Mucosa of descending colon (tissue), 3 donors: ENCODE measurements at regions not wholly inside any gene's neighbourhood (a gene's known extent, or its start where the extent isn't known, plus 50 kb on each side); places are given as distances from the start of the nearest gene placed in this dataset.
A peak's percentile ranks its signal among the peaks of the same experiment; 100 is the strongest.

Source experiments
- ATAC-seq: fragments of 200-7000 bp; cut with Tn5 transposase; one replicate; pipeline ENCODE4 v1.9.1; 2020; ENCODE audit warnings: mild to moderate bottlenecking, moderate library complexity
- DNase-seq, 3 donors: peaks; one replicate each; pipeline ENCODE4 v3.0.0-alpha.2; 2020
- H3K36me3 ChIP-seq: fragments of 200-600 bp; one replicate; pipeline ENCODE4 v1.8.0; 2021; ENCODE audit warnings: low read depth, mild to moderate bottlenecking
- H3K4me1 ChIP-seq: fragments of 200-600 bp; one replicate; pipeline ENCODE4 v1.8.0; 2021; ENCODE audit warnings: low read depth, mild to moderate bottlenecking
- H3K4me3 ChIP-seq: fragments of 200-600 bp; one replicate; pipeline ENCODE4 v1.8.0; 2021; ENCODE audit warnings: mild to moderate bottlenecking
- H3K9me3 ChIP-seq: fragments of 200-600 bp; one replicate; pipeline ENCODE4 v1.8.0; 2021; ENCODE audit warnings: mild to moderate bottlenecking
- intact Hi-C, 2 donors: fragments of 100-400 bp; cut with DNase I in 1 of 2; cut with micrococcal nuclease in 1 of 2; formaldehyde crosslinking; loops; one replicate each; pipeline versions ENCODE4 v1.11.0 to v1.11.1; 2022; cut with DNase I, micrococcal nuclease
- TF ChIP-seq, protein P1 (sequence below): fragments of 200-600 bp; IDR thresholded peaks from one replicate; pipeline ENCODE4 v1.8.0; 2022; ENCODE audit warnings: antibody characterized with exemption, mild to moderate bottlenecking
- donor health status: DM: no; HTN: no; CAD: no; lungs with moderate emphysema.
- donor health status: DM: no; HTN: no; CAD: no.
- donor health status: DM: no; HTN: yes; CAD: no.

GRCh38 chr3:70818145-70818544 is 505.7 kb upstream of the MDFIC2 start:
- Histone ChIP-seq H3K9me3 (no peaks in the 10 kb centered on the region), H3K36me3 (no peaks in the 10 kb centered on the region), H3K4me3 (no peak overlapping the region), H3K4me1 (no peaks in the 10 kb centered on the region)
- intact Hi-C loops = no loop called here
- DNase-seq = no peak
- no peak for ATAC-seq
- TF ChIP-seq, protein P1, sequence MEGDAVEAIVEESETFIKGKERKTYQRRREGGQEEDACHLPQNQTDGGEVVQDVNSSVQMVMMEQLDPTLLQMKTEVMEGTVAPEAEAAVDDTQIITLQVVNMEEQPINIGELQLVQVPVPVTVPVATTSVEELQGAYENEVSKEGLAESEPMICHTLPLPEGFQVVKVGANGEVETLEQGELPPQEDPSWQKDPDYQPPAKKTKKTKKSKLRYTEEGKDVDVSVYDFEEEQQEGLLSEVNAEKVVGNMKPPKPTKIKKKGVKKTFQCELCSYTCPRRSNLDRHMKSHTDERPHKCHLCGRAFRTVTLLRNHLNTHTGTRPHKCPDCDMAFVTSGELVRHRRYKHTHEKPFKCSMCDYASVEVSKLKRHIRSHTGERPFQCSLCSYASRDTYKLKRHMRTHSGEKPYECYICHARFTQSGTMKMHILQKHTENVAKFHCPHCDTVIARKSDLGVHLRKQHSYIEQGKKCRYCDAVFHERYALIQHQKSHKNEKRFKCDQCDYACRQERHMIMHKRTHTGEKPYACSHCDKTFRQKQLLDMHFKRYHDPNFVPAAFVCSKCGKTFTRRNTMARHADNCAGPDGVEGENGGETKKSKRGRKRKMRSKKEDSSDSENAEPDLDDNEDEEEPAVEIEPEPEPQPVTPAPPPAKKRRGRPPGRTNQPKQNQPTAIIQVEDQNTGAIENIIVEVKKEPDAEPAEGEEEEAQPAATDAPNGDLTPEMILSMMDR = no peak

GRCh38 chr3:70816346-70816745 is 503.9 kb upstream of the MDFIC2 start:
- TF ChIP-seq, protein P1 = no peak
- H3K4me3 ChIP-seq = no peak overlapping the region
- DNase-seq (no peak), ATAC-seq (no peak)
- intact Hi-C loops = no loop called here
- H3K4me1 ChIP-seq = no peaks in the 10 kb centered on the region
- H3K36me3 ChIP-seq = no peaks in the 10 kb centered on the region
- no peaks in the 10 kb centered on the region for H3K9me3 ChIP-seq

DNA sequence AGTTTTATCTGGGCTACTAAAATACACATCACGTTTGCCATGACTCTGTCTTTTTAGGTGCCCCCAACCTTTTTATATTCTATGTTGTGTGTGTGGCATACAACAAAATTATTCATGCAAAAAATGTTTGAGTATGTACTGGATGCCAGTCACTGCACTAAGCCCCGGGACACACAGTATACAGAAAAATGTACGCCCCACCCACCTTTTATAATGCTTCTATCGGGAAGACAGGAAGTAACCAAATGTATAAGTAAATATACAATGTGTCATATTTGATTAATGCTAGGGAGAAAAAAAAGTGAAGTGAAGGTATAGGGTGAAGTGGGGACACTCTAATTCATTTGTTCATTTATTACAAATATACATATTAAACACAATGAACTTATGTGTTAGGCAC is 503.4 kb upstream of the MDFIC2 start:
- Histone ChIP-seq H3K4me3 (no peak overlapping the region), H3K9me3 (no peaks in the 10 kb centered on the region), H3K4me1 (no peaks in the 10 kb centered on the region), H3K36me3 (no peaks in the 10 kb centered on the region)
- TF ChIP-seq, protein P1 = no peak
- ATAC-seq (peak; percentile 83), DNase-seq (no peak)
- intact Hi-C loops = no loop called here

DNA sequence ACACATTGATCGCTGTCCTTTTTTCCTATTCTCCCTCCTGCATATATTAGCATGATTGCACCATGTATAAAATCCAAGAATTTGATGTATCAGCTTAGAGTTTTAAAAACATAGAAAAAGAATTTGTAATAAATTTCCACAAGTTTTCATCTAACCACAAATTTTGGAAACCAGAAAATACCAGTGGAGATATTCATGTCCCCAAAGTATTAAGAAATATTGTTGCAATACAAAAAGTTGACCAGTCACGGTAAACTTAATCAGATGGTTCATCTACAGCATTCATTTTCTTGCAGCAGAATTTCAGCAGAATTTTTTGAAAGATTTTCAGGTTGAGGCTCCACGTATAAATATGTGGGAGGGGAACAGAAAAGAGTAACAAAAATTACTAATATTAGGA is 500.9 kb upstream of the MDFIC2 start:
- Histone ChIP-seq H3K9me3 (no peaks in the 10 kb centered on the region), H3K36me3 (no peaks in the 10 kb centered on the region), H3K4me3 (no peak overlapping the region), H3K4me1 (no peaks in the 10 kb centered on the region)
- TF ChIP-seq, protein P1 = no peak
- DNase-seq (no peak), ATAC-seq (no peak)
- intact Hi-C loops = no loop called here

- intact Hi-C loops = no loop called here
- TF ChIP-seq, protein P1 = no peak
- Histone ChIP-seq H3K4me1 (no peaks in the 10 kb centered on the region), H3K9me3 (no peaks in the 10 kb centered on the region), H3K4me3 (no peak overlapping the region), H3K36me3 (no peaks in the 10 kb centered on the region)
- ATAC-seq = no peak
- no peak for DNase-seq
Measured at GRCh38 chr3:70811880-70812279, 499.4 kb upstream of the MDFIC2 start.

GRCh38 chr3:70808881-70809280 is 496.4 kb upstream of the MDFIC2 start:
- TF ChIP-seq, protein P1 = no peak
- Histone ChIP-seq H3K4me3 (no peak overlapping the region), H3K36me3 (no peaks in the 10 kb centered on the region), H3K9me3 (no peaks in the 10 kb centered on the region), H3K4me1 (no peaks in the 10 kb centered on the region)
- ATAC-seq (no peak), DNase-seq (no peak)
- intact Hi-C loops = no loop called here
